ENCODE measurements at regions not wholly inside any gene's neighbourhood (a gene's known extent, or its start where the extent isn't known, plus 50 kb on each side); places are given as distances from the start of the nearest gene placed in this dataset.

DNA sequence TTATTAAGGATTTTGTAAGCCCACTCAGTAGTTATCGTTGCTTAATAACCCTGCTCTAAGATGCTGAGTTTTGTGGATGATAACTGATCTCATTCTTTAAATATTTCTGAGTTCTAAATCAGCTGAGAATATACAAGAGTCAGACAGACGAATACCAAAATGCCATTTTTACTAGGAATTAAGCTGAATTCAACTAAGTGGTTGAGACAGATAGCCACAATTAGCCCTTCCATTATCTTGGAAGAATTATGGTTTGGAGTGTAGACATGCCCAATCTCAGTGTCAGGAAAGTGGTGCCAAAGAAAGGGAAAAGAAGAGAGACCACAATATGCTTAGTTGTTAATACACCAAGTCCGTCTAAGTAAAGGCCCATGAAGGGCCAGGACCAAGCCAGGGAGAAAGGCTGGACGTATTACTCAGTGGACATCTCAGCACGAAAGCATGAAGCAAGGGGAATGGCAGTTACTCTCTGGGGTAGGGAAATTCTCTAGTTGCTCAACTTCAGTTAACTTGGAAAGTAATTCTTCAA is 58.6 kb downstream of the KCNA5 start:
- no peak for TF ChIP-seq EZH2 (IDR thresholded peaks at IDR 0.05; ENCODE audit: borderline replicate concordance, low read length)
- TF ChIP-seq, protein P1, sequence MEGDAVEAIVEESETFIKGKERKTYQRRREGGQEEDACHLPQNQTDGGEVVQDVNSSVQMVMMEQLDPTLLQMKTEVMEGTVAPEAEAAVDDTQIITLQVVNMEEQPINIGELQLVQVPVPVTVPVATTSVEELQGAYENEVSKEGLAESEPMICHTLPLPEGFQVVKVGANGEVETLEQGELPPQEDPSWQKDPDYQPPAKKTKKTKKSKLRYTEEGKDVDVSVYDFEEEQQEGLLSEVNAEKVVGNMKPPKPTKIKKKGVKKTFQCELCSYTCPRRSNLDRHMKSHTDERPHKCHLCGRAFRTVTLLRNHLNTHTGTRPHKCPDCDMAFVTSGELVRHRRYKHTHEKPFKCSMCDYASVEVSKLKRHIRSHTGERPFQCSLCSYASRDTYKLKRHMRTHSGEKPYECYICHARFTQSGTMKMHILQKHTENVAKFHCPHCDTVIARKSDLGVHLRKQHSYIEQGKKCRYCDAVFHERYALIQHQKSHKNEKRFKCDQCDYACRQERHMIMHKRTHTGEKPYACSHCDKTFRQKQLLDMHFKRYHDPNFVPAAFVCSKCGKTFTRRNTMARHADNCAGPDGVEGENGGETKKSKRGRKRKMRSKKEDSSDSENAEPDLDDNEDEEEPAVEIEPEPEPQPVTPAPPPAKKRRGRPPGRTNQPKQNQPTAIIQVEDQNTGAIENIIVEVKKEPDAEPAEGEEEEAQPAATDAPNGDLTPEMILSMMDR (conservative IDR thresholded peaks at IDR 0.05 in 1 of 2, IDR thresholded peaks at IDR 0.05 in 1 of 2; ENCODE audit: extremely low read depth in 1 of 2, insufficient read depth in 1 of 2, low read depth in 1 of 2, low read length in 2 of 2) = no peak
